A549 (cell line): ENCODE measurements at regions not wholly inside any gene's neighbourhood (a gene's known extent, or its start where the extent isn't known, plus 50 kb on each side); places are given as distances from the start of the nearest gene placed in this dataset.

ENCODE experiments used
- ATAC-seq, 2 experiments: fragments of 200-7000 bp in 1 of 2; fragments of >200 bp in 1 of 2; cut with Nextera tagmentation in 1 of 2; cut with Tn5 transposase in 1 of 2; 3 replicates each; pipeline versions ENCODE4 v1.8.0 to v1.9.1; 2018 to 2020; ENCODE audit warnings: mild to moderate bottlenecking in 1 of 2, moderate library complexity in 1 of 2
- CTCF ChIA-PET: fragments of 300-600 bp; sonication (Branson Sonifier 250); formaldehyde crosslinking; extraction: SDS; loops from one replicate; lab custom pipeline; 2021; ENCODE audit warnings: antibody characterized with exemption, inconsistent platforms; lab: Yijun Ruan, JAX
- POLR2A ChIA-PET: fragments of 350-600 bp; formaldehyde crosslinking; extraction: SDS; loops from one replicate; lab custom pipeline; 2021; ENCODE audit warnings: antibody characterized with exemption, inconsistent platforms; lab: Yijun Ruan, JAX
- DNase-seq, 2 experiments: peaks; one replicate each; pipeline versions ENCODE4 v3.0.0 to v3.0.0-alpha.2; 2011 to 2016; ENCODE audit warnings: low read depth in 1 of 2, low spot score in 1 of 2
- FAIRE-seq: peaks from 2 replicates; lab custom pipeline; 2011; peaks lifted over from hg19 to GRCh38; lab: Jason Lieb, UNC
- H3K27ac ChIP-seq, 2 experiments: fragments of >200 bp; sonication (Bioruptor Twin); formaldehyde crosslinking; 3 replicates each; pipeline ENCODE4 v1.5.1; 2016 to 2017
- H3K4me1 ChIP-seq: fragments of >200 bp; sonication (Bioruptor Twin); formaldehyde crosslinking; 3 replicates; pipeline ENCODE4 v1.6.1; 2016
- H3K4me2 ChIP-seq: fragments of >200 bp; sonication (Bioruptor Twin); formaldehyde crosslinking; 3 replicates; pipeline ENCODE4 v1.6.1; 2016
- H3K4me3 ChIP-seq: fragments of >200 bp; sonication (Bioruptor Twin); formaldehyde crosslinking; 3 replicates; pipeline ENCODE4 v1.5.1; 2016
- H3K9me3 ChIP-seq: fragments of >200 bp; sonication (Bioruptor Twin); formaldehyde crosslinking; 3 replicates; pipeline ENCODE4 v1.6.1; 2016
- CBX2 ChIP-seq: fragments of 200-600 bp; sonication (generic); IDR thresholded peaks from 2 replicates; pipeline ENCODE4 v1.6.1; 2016; ENCODE audit warnings: low read depth, mild to moderate bottlenecking, borderline replicate concordance
- CEBPB ChIP-seq, 2 experiments: fragments of >200 bp in 1 of 2; sonication (Bioruptor Twin) in 1 of 2; formaldehyde crosslinking in 1 of 2; IDR thresholded peaks; 2 replicates each; pipeline ENCODE4 v1.6.1; 2012 to 2016
- EHMT2 ChIP-seq: fragments of 200-600 bp; sonication (generic); IDR thresholded peaks from 2 replicates; pipeline ENCODE4 v1.6.1; 2016; ENCODE audit warnings: antibody characterized with exemption, low read depth, mild to moderate bottlenecking, moderate library complexity
- EP300 ChIP-seq, 2 experiments: fragments of >200 bp; sonication (Bioruptor Twin); formaldehyde crosslinking; IDR thresholded peaks; 2 replicates in 1 of 2; 3 replicates in 1 of 2; pipeline ENCODE4 v1.6.1; 2016 to 2017
- ESRRA ChIP-seq: fragments of 150-350 bp; IDR thresholded peaks from 2 replicates; pipeline ENCODE4 v1.6.1; 2014; ENCODE audit warnings: mild to moderate bottlenecking, low read length, borderline replicate concordance
- FOSL2 ChIP-seq, 2 experiments: fragments of 450-650 bp in 1 of 2; fragments of >200 bp in 1 of 2; sonication (Bioruptor Twin) in 1 of 2; formaldehyde crosslinking; IDR thresholded peaks; 2 replicates each; pipeline versions ENCODE4 v1.5.0 to v1.6.1; 2016 to 2020; ENCODE audit warnings: mild to moderate bottlenecking in 1 of 2, moderate library complexity in 1 of 2
- FOXS1 ChIP-seq: fragments of 250-450 bp; sonication (Bioruptor Pico); IDR thresholded peaks from 2 replicates; pipeline ENCODE4 v1.5.0; 2020; ENCODE audit warnings: mild to moderate bottlenecking, moderate library complexity
- GATA3 ChIP-seq: IDR thresholded peaks from 2 replicates; pipeline ENCODE4 v1.6.1; 2012; ENCODE audit warnings: borderline replicate concordance
- HDAC2 ChIP-seq: fragments of 200-600 bp; sonication (generic); IDR thresholded peaks from 2 replicates; pipeline ENCODE4 v1.6.1; 2016
- HOXB13 ChIP-seq: fragments of 250-450 bp; sonication (Bioruptor Pico); IDR thresholded peaks from 2 replicates; pipeline ENCODE4 v1.5.0; 2020; ENCODE audit warnings: low read depth, mild to moderate bottlenecking, moderate library complexity
- JUN ChIP-seq, 2 experiments: fragments of >200 bp; sonication (Bioruptor Twin); formaldehyde crosslinking; IDR thresholded peaks; 2 replicates in 1 of 2; 3 replicates in 1 of 2; pipeline ENCODE4 v1.6.1; 2016 to 2017
- KDM1A ChIP-seq: fragments of 200-600 bp; sonication (generic); IDR thresholded peaks from 2 replicates; pipeline ENCODE4 v1.6.1; 2016; ENCODE audit warnings: low read depth, mild to moderate bottlenecking
- MAZ ChIP-seq: fragments of 150-350 bp; IDR thresholded peaks from 2 replicates; pipeline ENCODE4 v1.6.1; 2014; ENCODE audit warnings: antibody characterized with exemption, low read depth, low read length, borderline replicate concordance
- MYC ChIP-seq: IDR thresholded peaks from 2 replicates; pipeline ENCODE4 v1.6.1; 2012; ENCODE audit warnings: mild to moderate bottlenecking, inconsistent platforms, low read length, improper control_type of control experiment, borderline replicate concordance
- NR3C1 ChIP-seq: fragments of >200 bp; sonication (Bioruptor Twin); formaldehyde crosslinking; IDR thresholded peaks from 3 replicates; pipeline ENCODE4 v1.6.1; 2017
- PHF8 ChIP-seq: fragments of 200-600 bp; sonication (generic); IDR thresholded peaks from 2 replicates; pipeline ENCODE4 v1.6.1; 2016; ENCODE audit warnings: low read depth, mild to moderate bottlenecking, antibody characterized with exemption, moderate library complexity, borderline replicate concordance
- RARB ChIP-seq: fragments of 250-450 bp; sonication (Bioruptor Pico); IDR thresholded peaks from 2 replicates; pipeline ENCODE4 v1.8.0; 2021; ENCODE audit warnings: mild to moderate bottlenecking, moderate library complexity
- RCOR1 ChIP-seq: fragments of 150-350 bp; IDR thresholded peaks from 2 replicates; pipeline ENCODE4 v1.6.1; 2014; ENCODE audit warnings: antibody characterized with exemption, low read length, low read depth
- RFX5 ChIP-seq: fragments of 450-650 bp; IDR thresholded peaks from 2 replicates; pipeline ENCODE4 v1.7.1; 2014; ENCODE audit warnings: antibody characterized with exemption, mild to moderate bottlenecking, moderate library complexity
- RNF2 ChIP-seq: fragments of 200-600 bp; sonication (generic); IDR thresholded peaks from 2 replicates; pipeline ENCODE4 v1.6.1; 2016; ENCODE audit warnings: low read depth, mild to moderate bottlenecking, antibody characterized with exemption, moderate library complexity, borderline replicate concordance
- SREBF2 ChIP-seq: fragments of 450-650 bp; IDR thresholded peaks from 2 replicates; pipeline ENCODE4 v1.6.1; 2014; ENCODE audit warnings: mild to moderate bottlenecking, moderate library complexity
- ZNF302 ChIP-seq: fragments of 250-450 bp; sonication (Bioruptor Pico); IDR thresholded peaks from 2 replicates; pipeline ENCODE4 v1.9.0; 2021; ENCODE audit warnings: inconsistent platforms, mild to moderate bottlenecking, moderate library complexity
- WGBS: methylation state at CpG from one replicate; pipeline ENCODE4 v1.1.6; 2017; ENCODE audit errors: missing lambda C conversion rate; 5-methylcytosine and 5-hydroxymethylcytosine counted together
- TF ChIP-seq, protein P1 (sequence below): fragments of >200 bp; sonication (Bioruptor Twin); formaldehyde crosslinking; IDR thresholded peaks from 3 replicates; pipeline ENCODE4 v1.5.1; 2016
- TF ChIP-seq, protein P2 (sequence below): fragments of 450-650 bp; IDR thresholded peaks from 2 replicates; pipeline ENCODE4 v1.6.1; 2014; ENCODE audit warnings: antibody characterized with exemption
- TF ChIP-seq, protein P3 (sequence below): IDR thresholded peaks from 2 replicates; pipeline ENCODE4 v1.6.1; 2012; ENCODE audit warnings: low read depth, borderline replicate concordance
- TF ChIP-seq, protein P4 (sequence below): IDR thresholded peaks from 2 replicates; pipeline ENCODE4 v1.6.1; 2012

DNA sequence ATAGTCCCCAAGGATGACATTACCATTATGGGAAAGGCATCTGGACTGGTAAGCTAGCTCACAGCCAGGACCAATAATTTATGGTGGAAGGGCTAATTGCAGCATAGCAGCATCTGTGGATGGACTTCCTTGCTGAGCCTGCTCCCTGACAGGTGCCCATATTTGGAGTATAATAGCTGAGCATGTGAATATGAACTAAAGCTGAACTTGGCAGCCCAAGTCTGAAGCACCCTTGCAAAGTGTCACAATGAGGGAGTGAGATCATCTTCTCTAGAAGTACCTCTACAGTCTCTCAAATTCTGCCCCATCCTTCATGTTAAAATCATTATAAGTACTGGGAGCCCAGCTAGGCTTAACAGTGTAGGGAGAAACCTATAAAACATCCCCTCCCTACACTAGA is 128.2 kb upstream of the INPP4B start:
- no peak for FAIRE-seq
- POLR2A ChIA-PET: no interaction called here
- Histone ChIP-seq H3K4me2 (no peak overlapping the region), H3K27ac (no peak overlapping the region), H3K4me3 (no peak overlapping the region), H3K9me3 (no peaks in the 10 kb centered on the region), H3K4me1 (no peaks in the 10 kb centered on the region)
- no peak for ATAC-seq
- DNase-seq: no peak
- CTCF ChIA-PET: no interaction called here
- TF ChIP-seq PHF8 (no peak), ZNF302 (CRISPR knock-in tag) (no peak), RARB (CRISPR knock-in tag) (no peak), MAZ (no peak), ESRRA (no peak), MYC (no peak), KDM1A (no peak), JUN (IDR thresholded peaks at IDR 0.05) (no peak), EP300 (IDR thresholded peaks at IDR 0.05) (no peak), CBX2 (no peak)
- TF ChIP-seq, protein P1, sequence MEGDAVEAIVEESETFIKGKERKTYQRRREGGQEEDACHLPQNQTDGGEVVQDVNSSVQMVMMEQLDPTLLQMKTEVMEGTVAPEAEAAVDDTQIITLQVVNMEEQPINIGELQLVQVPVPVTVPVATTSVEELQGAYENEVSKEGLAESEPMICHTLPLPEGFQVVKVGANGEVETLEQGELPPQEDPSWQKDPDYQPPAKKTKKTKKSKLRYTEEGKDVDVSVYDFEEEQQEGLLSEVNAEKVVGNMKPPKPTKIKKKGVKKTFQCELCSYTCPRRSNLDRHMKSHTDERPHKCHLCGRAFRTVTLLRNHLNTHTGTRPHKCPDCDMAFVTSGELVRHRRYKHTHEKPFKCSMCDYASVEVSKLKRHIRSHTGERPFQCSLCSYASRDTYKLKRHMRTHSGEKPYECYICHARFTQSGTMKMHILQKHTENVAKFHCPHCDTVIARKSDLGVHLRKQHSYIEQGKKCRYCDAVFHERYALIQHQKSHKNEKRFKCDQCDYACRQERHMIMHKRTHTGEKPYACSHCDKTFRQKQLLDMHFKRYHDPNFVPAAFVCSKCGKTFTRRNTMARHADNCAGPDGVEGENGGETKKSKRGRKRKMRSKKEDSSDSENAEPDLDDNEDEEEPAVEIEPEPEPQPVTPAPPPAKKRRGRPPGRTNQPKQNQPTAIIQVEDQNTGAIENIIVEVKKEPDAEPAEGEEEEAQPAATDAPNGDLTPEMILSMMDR: no peak
- TF ChIP-seq, protein P2, sequence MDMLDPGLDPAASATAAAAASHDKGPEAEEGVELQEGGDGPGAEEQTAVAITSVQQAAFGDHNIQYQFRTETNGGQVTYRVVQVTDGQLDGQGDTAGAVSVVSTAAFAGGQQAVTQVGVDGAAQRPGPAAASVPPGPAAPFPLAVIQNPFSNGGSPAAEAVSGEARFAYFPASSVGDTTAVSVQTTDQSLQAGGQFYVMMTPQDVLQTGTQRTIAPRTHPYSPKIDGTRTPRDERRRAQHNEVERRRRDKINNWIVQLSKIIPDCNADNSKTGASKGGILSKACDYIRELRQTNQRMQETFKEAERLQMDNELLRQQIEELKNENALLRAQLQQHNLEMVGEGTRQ: no peak
- TF ChIP-seq, all 56 proteins: peak for 0

DNA sequence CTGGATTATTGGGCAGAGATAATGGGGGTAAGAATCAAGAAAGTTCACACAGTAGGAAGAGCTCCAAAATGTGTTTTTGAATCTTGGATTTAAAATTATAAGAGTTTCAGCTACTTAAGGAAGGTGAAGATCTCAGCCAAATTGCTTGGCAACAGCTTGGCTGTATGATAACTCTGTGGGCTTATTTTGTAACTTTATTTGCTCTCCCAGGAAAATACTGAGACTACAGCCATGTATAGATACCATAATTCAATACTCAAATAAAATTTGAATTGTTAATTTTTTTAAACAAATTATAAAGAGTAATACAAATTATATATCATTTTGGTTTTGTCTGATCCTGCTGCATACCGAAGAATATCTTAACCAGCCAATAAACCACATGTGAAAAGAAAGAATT is 129.5 kb upstream of the INPP4B start:
- 38% methylated on average over 1 of the region's 1 CpG for WGBS
- Histone ChIP-seq H3K4me1 (no peaks in the 10 kb centered on the region), H3K4me2 (no peak overlapping the region), H3K27ac (no peak overlapping the region), H3K9me3 (no peaks in the 10 kb centered on the region), H3K4me3 (no peak overlapping the region)
- DNase-seq: no peak
- TF ChIP-seq FOSL2 (IDR thresholded peaks at IDR 0.05): no peak
- TF ChIP-seq FOSL2 (CRISPR knock-in tag; IDR thresholded peaks at IDR 0.05): no peak
- no peak for TF ChIP-seq FOXS1
- TF ChIP-seq, protein P3, sequence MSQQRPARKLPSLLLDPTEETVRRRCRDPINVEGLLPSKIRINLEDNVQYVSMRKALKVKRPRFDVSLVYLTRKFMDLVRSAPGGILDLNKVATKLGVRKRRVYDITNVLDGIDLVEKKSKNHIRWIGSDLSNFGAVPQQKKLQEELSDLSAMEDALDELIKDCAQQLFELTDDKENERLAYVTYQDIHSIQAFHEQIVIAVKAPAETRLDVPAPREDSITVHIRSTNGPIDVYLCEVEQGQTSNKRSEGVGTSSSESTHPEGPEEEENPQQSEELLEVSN: no peak
- TF ChIP-seq RNF2: no peak
- TF ChIP-seq, protein P4, sequence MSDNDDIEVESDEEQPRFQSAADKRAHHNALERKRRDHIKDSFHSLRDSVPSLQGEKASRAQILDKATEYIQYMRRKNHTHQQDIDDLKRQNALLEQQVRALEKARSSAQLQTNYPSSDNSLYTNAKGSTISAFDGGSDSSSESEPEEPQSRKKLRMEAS: no peak
- TF ChIP-seq ESRRA: no peak
- TF ChIP-seq NR3C1: no peak
- no peak for TF ChIP-seq HOXB13 (CRISPR knock-in tag)
- TF ChIP-seq GATA3: no peak
- TF ChIP-seq HDAC2: no peak
- no peak for TF ChIP-seq EHMT2
- TF ChIP-seq RFX5: no peak
- TF ChIP-seq PHF8: no peak
- no peak for TF ChIP-seq RCOR1
- TF ChIP-seq SREBF2: no peak
- no peak for TF ChIP-seq CEBPB (IDR thresholded peaks at IDR 0.05)
- no peak for TF ChIP-seq MAZ
- ChIA-PET POLR2A (no interaction called here), CTCF (no interaction called here)
- FAIRE-seq: no peak
- ATAC-seq: no peak
